CD14-positive monocyte (primary cell): ENCODE measurements at regions not wholly inside any gene's neighbourhood (a gene's known extent, or its start where the extent isn't known, plus 50 kb on each side); places are given as distances from the start of the nearest gene placed in this dataset.

ENCODE experiments used
- DNase-seq, 3 donors: peaks; one replicate each; pipeline ENCODE4 v3.0.0-alpha.2; 2011 to 2022
- H2AFZ ChIP-seq: 2 replicates; pipeline ENCODE4 v1.6.0; 2012; ENCODE audit warnings: mild to moderate bottlenecking, low read depth, low read length, inconsistent platforms; ENCODE audit not compliant: insufficient read depth, poor library complexity, severe bottlenecking
- H3K27ac ChIP-seq, 2 donors: 1 replicate in 1 of 2; 2 replicates in 1 of 2; pipeline ENCODE4 v1.5.1; 2012 to 2013; ENCODE audit warnings: low read length in 2 of 2, control low read depth in 1 of 2, inconsistent platforms in 1 of 2, low read depth in 1 of 2, mild to moderate bottlenecking in 1 of 2
- H3K27me3 ChIP-seq, 2 donors: one replicate each; pipeline versions ENCODE4 v1.6.0 to v1.6.1; 2011 to 2013; ENCODE audit warnings: low read length in 2 of 2; ENCODE audit not compliant: control insufficient read depth in 2 of 2, insufficient read depth in 2 of 2
- H3K36me3 ChIP-seq, 2 donors: replicated peaks in 1 of 2; 1 replicate in 1 of 2; 2 replicates in 1 of 2; pipeline versions ENCODE4 v1.5.1 to v1.6.1; 2012 to 2013; ENCODE audit warnings: low read length in 2 of 2, control low read depth in 1 of 2, inconsistent platforms in 1 of 2, mild to moderate bottlenecking in 1 of 2; ENCODE audit not compliant: insufficient read depth in 2 of 2, control insufficient read depth in 1 of 2
- H3K4me1 ChIP-seq, 2 donors: 1 replicate in 1 of 2; 2 replicates in 1 of 2; pipeline versions ENCODE4 v1.5.1 to v1.6.1; 2012 to 2013; ENCODE audit warnings: low read length in 2 of 2, control low read depth in 1 of 2, inconsistent platforms in 1 of 2, mild to moderate bottlenecking in 1 of 2, moderate library complexity in 1 of 2; ENCODE audit not compliant: insufficient read depth in 2 of 2, control insufficient read depth in 1 of 2
- H3K4me2 ChIP-seq: replicated peaks from 2 replicates; pipeline ENCODE3; 2012; ENCODE audit warnings: low read length, moderate library complexity, mild to moderate bottlenecking; ENCODE audit not compliant: poor library complexity, severe bottlenecking; ENCODE audit errors: extremely low read depth
- H3K4me3 ChIP-seq, 3 experiments: fragments of 200-600 bp in 1 of 3; sonication (generic) in 1 of 3; replicated peaks in 1 of 3; 1 replicate in 2 of 3; 2 replicates in 1 of 3; pipeline ENCODE4 v1.5.1; 2011 to 2013; ENCODE audit warnings: low read length in 3 of 3, mild to moderate bottlenecking in 3 of 3, control low read depth in 2 of 3, low read depth in 2 of 3, inconsistent platforms in 1 of 3, moderate library complexity in 1 of 3
- H3K79me2 ChIP-seq: 2 replicates; pipeline ENCODE4 v1.6.0; 2012; ENCODE audit warnings: mild to moderate bottlenecking, control low read depth, inconsistent platforms, low read length, moderate library complexity; ENCODE audit not compliant: insufficient read depth
- H3K9ac ChIP-seq: 2 replicates; pipeline ENCODE4 v1.6.0; 2017; ENCODE audit warnings: low read length, mild to moderate bottlenecking; ENCODE audit not compliant: insufficient read depth, poor library complexity, severe bottlenecking
- H3K9me3 ChIP-seq, 2 donors: replicated peaks in 1 of 2; 1 replicate in 1 of 2; 2 replicates in 1 of 2; pipeline versions ENCODE4 v1.5.1 to v1.6.1; 2012 to 2013; ENCODE audit warnings: low read length in 2 of 2, control low read depth in 1 of 2; ENCODE audit not compliant: control insufficient read depth in 1 of 2, insufficient read depth in 1 of 2
- H4K20me1 ChIP-seq: 2 replicates; pipeline ENCODE4 v1.6.0; 2012; ENCODE audit warnings: mild to moderate bottlenecking, low read length, control low read depth, moderate library complexity; ENCODE audit not compliant: insufficient read depth
- H3K27ac Mint-ChIP-seq, 7 donors: one replicate each; pipeline ENCODE4 v1.8.0; 2020; ENCODE audit warnings: mild to moderate bottlenecking in 7 of 7, mixed read lengths in 7 of 7, moderate library complexity in 6 of 7, inconsistent platforms in 2 of 7
- H3K27me3 Mint-ChIP-seq, 3 donors: one replicate each; pipeline ENCODE4 v1.8.0; 2021 to 2022; ENCODE audit warnings: low read depth in 3 of 3, mild to moderate bottlenecking in 3 of 3, mixed read lengths in 3 of 3, moderate library complexity in 3 of 3, inconsistent platforms in 1 of 3
- H3K36me3 Mint-ChIP-seq, 2 donors: one replicate each; pipeline ENCODE4 v1.8.0; 2020; ENCODE audit warnings: mixed read lengths in 2 of 2, inconsistent platforms in 1 of 2, mild to moderate bottlenecking in 1 of 2
- H3K4me1 Mint-ChIP-seq: one replicate; pipeline ENCODE4 v1.8.0; 2020; ENCODE audit warnings: mild to moderate bottlenecking, mixed read lengths
- H3K4me3 Mint-ChIP-seq, 2 donors: one replicate each; pipeline ENCODE4 v1.8.0; 2020; ENCODE audit warnings: mild to moderate bottlenecking in 2 of 2, mixed read lengths in 2 of 2, moderate library complexity in 1 of 2
- H3K9me3 Mint-ChIP-seq, 7 donors: one replicate each; pipeline ENCODE4 v1.8.0; 2020 to 2022; ENCODE audit warnings: mixed read lengths in 7 of 7, mild to moderate bottlenecking in 6 of 7, moderate library complexity in 6 of 7, inconsistent platforms in 2 of 7
- WGBS: methylation state at CpG from one replicate; pipeline ENCODE4 v1.1.5; 2013; ENCODE audit warnings: missing lambda C conversion rate; ENCODE audit not compliant: insufficient coverage; 5-methylcytosine and 5-hydroxymethylcytosine counted together
- intact Hi-C, 2 donors: fragments of 100-400 bp; cut with micrococcal nuclease; formaldehyde crosslinking; loops; one replicate each; pipeline versions ENCODE4 v1.15.0 to v1.15.1; 2023
- TF ChIP-seq, protein P1 (sequence below): fragments of 200-600 bp; IDR thresholded peaks from one replicate; pipeline ENCODE4 v1.8.0; 2022; ENCODE audit warnings: antibody characterized with exemption, mild to moderate bottlenecking

DNA sequence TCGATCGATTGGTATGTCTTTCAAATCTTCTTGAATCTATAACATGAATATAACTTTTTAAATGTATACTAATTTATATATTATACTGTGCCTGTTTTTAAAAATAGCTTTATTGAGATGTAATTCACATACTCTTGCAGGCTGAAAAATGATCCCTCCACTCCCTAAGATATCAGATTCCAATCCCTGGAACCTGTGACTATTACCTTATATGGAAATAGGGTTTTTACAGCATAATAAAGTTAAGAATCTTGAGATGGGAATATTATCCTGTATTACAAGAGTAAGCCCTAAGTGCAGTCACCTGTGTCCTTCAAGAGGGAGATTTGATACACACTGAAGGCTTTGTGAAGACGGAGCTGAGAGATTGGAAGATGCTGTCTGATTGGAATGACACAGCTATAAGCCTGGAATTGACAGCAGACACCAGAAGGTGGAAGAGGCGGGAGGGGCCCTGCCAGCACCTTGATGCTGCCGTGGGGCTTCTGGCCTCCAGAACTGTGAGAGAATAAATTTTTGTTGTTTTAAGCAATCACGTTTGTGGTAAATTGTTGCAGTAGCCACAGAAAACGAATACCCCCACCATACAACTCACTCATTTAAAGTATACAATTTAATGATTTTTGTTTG, 161.3 kb downstream of the RMI1 start:
- Histone ChIP-seq H3K4me1 (peaks cover 21 to 22% of the 10 kb centered on the region in 2 donors), H3K4me2 (no peak overlapping the region), H3K79me2 (no peaks in the 10 kb centered on the region), H3K27me3 (peaks cover 29 to 36% of the 10 kb centered on the region in 2 donors), H3K9me3 (no peaks in the 10 kb centered on the region), H4K20me1 (no peaks in the 10 kb centered on the region), H3K4me3 (no peak overlapping the region), H3K9ac (no peak overlapping the region), H3K36me3 (no peaks in the 10 kb centered on the region), H2AFZ (no peak overlapping the region), H3K27ac (no peak overlapping the region)
- peak overlapping the region in 1 of 2 donors; percentile 95 for H3K4me3 Mint-ChIP-seq
- peaks cover 29 to 34% (median 32%) of the 10 kb centered on the region in 3 donors for H3K27me3 Mint-ChIP-seq
- TF ChIP-seq, protein P1, sequence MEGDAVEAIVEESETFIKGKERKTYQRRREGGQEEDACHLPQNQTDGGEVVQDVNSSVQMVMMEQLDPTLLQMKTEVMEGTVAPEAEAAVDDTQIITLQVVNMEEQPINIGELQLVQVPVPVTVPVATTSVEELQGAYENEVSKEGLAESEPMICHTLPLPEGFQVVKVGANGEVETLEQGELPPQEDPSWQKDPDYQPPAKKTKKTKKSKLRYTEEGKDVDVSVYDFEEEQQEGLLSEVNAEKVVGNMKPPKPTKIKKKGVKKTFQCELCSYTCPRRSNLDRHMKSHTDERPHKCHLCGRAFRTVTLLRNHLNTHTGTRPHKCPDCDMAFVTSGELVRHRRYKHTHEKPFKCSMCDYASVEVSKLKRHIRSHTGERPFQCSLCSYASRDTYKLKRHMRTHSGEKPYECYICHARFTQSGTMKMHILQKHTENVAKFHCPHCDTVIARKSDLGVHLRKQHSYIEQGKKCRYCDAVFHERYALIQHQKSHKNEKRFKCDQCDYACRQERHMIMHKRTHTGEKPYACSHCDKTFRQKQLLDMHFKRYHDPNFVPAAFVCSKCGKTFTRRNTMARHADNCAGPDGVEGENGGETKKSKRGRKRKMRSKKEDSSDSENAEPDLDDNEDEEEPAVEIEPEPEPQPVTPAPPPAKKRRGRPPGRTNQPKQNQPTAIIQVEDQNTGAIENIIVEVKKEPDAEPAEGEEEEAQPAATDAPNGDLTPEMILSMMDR = no peak
- H3K27ac Mint-ChIP-seq = no peak overlapping the region
- peaks cover 0 to 3% of the 10 kb centered on the region in 2 donors for H3K36me3 Mint-ChIP-seq
- WGBS = 94% methylated on average over 2 of the region's 7 CpGs
- DNase-seq = no peak
- intact Hi-C loops = no loop called here
- H3K9me3 Mint-ChIP-seq = peaks cover 0 to 6% (median 0%) of the 10 kb centered on the region in 7 donors
- peaks cover 24% of the 10 kb centered on the region for H3K4me1 Mint-ChIP-seq

DNA sequence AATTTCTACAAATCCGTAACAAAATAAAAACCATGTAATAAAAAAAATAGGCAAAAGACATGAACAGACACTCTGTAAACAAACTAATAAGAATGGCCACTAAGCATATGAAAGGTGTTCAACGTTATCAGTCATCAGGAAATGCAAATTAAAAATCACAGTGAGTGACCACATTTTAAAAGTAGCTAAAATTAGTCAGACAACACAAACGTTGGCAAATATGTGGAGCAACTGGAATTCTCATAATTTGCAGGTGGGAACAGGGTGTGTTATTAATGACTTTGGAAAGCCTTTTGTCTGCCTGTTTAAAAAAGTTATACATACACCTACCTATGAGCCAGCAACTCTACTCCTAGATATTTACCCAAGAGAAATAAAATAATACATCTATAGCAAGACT, 164.4 kb downstream of the RMI1 start:
- no peaks in the 10 kb centered on the region for H3K79me2 ChIP-seq
- H3K4me1 ChIP-seq = peaks cover 18 to 21% of the 10 kb centered on the region in 2 donors
- H3K27ac ChIP-seq = no peak overlapping the region
- Mint-ChIP-seq H3K27me3 (peaks cover 22 to 25% (median 24%) of the 10 kb centered on the region in 3 donors), H3K4me3 (no peak overlapping the region), H3K36me3 (peaks cover 0 to 3% of the 10 kb centered on the region in 2 donors), H3K27ac (peak overlapping the region in 1 of 7 donors; percentile 33), H3K9me3 (peaks cover 0 to 6% (median 0%) of the 10 kb centered on the region in 7 donors), H3K4me1 (peaks cover 22% of the 10 kb centered on the region)
- DNase-seq = no peak
- WGBS = 89% methylated on average over 1 of the region's 3 CpGs
- H3K27me3 ChIP-seq = peaks cover 24 to 29% of the 10 kb centered on the region in 2 donors
- TF ChIP-seq, protein P1 = no peak
- H3K9ac ChIP-seq = no peak overlapping the region
- H3K36me3 ChIP-seq = no peaks in the 10 kb centered on the region
- no peaks in the 10 kb centered on the region for H4K20me1 ChIP-seq
- no peak overlapping the region for H2AFZ ChIP-seq
- H3K4me2 ChIP-seq = no peak overlapping the region
- intact Hi-C loops = no loop called here
- no peak overlapping the region for H3K4me3 ChIP-seq
- no peaks in the 10 kb centered on the region for H3K9me3 ChIP-seq
